Erythroblast (primary cell): ENCODE measurements at regions not wholly inside any gene's neighbourhood (a gene's known extent, or its start where the extent isn't known, plus 50 kb on each side); places are given as distances from the start of the nearest gene placed in this dataset.

ENCODE experiments used
- GATA1 ChIP-seq: IDR thresholded peaks from 2 replicates; pipeline ENCODE4 v1.6.1; 2011; ENCODE audit warnings: low read depth, mild to moderate bottlenecking, control low read depth, low read length, moderate library complexity
- POLR2A ChIP-seq: IDR thresholded peaks from 2 replicates; pipeline ENCODE4 v1.6.1; 2011; ENCODE audit warnings: mild to moderate bottlenecking, low read length

DNA sequence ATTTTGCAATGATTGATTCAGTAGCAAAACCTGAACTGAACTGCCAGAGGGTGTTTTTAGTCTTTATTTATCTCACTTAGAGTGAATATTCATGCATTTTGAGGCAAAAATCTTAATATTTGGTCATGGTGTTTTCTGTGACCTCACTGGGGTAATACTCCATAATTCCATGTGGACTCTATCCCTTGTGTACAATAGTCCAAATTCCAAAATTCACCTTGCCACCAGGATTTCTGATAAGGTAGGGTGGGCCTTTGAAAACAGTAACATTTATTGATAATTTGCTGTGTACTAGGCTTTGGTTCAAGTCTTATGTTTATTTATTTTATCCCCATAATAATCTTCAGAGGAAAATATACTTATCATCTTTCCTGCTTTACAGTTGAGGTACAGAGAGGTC lies 68.4 kb upstream of the PDE5A start:
- TF ChIP-seq POLR2A (no peak), GATA1 (no peak)
